ENCODE measurements at regions not wholly inside any gene's neighbourhood (a gene's known extent, or its start where the extent isn't known, plus 50 kb on each side); places are given as distances from the start of the nearest gene placed in this dataset.

DNA sequence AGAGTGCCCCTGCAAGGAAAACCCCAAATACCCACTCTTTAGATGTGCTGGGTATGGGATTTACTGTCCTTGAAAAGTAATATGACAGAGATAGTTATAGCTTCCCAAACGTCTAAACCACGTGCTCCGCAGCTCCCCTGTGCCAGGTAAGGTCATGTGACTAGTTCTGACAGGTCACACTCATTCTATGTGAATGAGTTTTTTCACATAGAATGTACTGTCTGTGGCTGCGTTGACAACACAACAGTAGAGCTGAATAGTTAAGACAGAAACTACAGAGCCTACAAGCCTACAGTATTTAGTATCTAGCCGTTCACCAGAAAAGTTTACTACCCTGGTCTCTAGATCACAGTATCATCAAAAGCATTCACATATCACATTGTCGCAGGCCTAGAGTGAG is 236.2 kb downstream of the ETS1 start:
- no peaks in the 10 kb centered on the region for H3K36me3 Mint-ChIP-seq (ENCODE audit: low read depth)
- H3K27me3 Mint-ChIP-seq (ENCODE audit: low read depth) = no peaks in the 10 kb centered on the region
- no peaks in the 10 kb centered on the region for H3K9me3 Mint-ChIP-seq
- H3K4me1 Mint-ChIP-seq = peaks cover 4% of the 10 kb centered on the region
- TF ChIP-seq, protein P1, sequence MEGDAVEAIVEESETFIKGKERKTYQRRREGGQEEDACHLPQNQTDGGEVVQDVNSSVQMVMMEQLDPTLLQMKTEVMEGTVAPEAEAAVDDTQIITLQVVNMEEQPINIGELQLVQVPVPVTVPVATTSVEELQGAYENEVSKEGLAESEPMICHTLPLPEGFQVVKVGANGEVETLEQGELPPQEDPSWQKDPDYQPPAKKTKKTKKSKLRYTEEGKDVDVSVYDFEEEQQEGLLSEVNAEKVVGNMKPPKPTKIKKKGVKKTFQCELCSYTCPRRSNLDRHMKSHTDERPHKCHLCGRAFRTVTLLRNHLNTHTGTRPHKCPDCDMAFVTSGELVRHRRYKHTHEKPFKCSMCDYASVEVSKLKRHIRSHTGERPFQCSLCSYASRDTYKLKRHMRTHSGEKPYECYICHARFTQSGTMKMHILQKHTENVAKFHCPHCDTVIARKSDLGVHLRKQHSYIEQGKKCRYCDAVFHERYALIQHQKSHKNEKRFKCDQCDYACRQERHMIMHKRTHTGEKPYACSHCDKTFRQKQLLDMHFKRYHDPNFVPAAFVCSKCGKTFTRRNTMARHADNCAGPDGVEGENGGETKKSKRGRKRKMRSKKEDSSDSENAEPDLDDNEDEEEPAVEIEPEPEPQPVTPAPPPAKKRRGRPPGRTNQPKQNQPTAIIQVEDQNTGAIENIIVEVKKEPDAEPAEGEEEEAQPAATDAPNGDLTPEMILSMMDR (conservative IDR thresholded peaks at IDR 0.05) = no peak
- no peak for DNase-seq (ENCODE audit: low read depth, low spot score)
- H3K27ac Mint-ChIP-seq (ENCODE audit: unreplicated experiment) = no peak overlapping the region
- no peak overlapping the region for H3K4me3 Mint-ChIP-seq

DNA sequence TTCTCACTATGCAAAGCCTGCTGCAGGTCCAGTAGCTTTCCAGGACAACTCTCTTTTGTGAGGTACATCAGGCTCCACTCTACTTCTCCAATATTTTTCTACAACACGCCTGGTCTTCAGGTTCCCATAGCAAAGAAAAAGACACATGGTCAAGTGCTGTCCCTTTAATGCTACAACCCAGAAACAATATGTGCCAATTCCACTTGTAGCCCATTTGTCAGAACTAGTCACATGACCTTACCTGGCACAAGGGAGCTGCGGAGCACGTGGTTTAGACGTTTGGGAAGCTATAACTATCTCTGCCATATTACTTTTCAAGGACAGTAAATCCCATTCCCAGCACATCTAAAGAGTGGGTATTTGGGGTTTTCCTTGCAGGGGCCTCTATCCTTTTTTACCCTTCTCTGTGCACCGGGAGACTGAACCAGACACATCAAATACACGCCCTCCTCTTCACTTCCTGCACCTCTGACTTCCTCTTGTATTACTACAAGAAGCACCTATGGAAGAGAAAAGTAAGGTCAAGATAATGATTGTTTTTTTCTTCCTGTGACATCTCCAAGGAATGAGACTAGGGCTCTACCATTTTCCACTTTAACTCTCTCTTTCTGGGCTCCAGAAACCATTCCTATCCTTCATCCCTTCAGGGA is 237.6 kb downstream of the ETS1 start:
- Mint-ChIP-seq H3K4me3 (no peak overlapping the region), H3K27me3 (ENCODE audit: low read depth) (no peaks in the 10 kb centered on the region), H3K9me3 (no peaks in the 10 kb centered on the region), H3K27ac (ENCODE audit: unreplicated experiment) (no peak overlapping the region), H3K36me3 (ENCODE audit: low read depth) (no peaks in the 10 kb centered on the region), H3K4me1 (peaks cover 4% of the 10 kb centered on the region)
- TF ChIP-seq, protein P1 (conservative IDR thresholded peaks at IDR 0.05) = no peak
- no peak for DNase-seq (ENCODE audit: low read depth, low spot score)

DNA sequence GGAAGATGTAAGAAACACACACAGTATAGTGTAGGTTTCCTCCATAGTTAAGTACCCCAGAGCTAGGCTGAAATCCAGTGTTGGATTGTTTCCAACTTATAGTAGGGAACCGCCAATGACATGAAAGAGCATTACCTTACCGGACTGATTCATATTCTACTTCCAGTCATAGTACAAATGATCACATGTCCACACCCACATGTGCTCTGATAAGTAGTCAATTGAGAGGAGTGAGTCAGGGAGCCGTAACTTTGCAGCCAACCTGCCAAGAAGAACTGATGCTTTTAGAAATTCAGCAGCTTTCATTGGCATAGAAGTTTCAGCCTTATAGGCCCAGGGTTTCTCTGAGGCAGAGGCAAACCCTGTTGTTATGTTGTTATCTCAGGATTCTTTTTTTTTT is 240.6 kb downstream of the ETS1 start:
- peaks cover 16% of the 10 kb centered on the region for H3K4me1 Mint-ChIP-seq
- no peaks in the 10 kb centered on the region for H3K36me3 Mint-ChIP-seq (ENCODE audit: low read depth)
- H3K27ac Mint-ChIP-seq (ENCODE audit: unreplicated experiment) = no peak overlapping the region
- no peak for DNase-seq (ENCODE audit: low read depth, low spot score)
- H3K27me3 Mint-ChIP-seq (ENCODE audit: low read depth) = no peaks in the 10 kb centered on the region
- no peak overlapping the region for H3K4me3 Mint-ChIP-seq
- TF ChIP-seq, protein P1 (conservative IDR thresholded peaks at IDR 0.05) = no peak
- H3K9me3 Mint-ChIP-seq = no peaks in the 10 kb centered on the region

DNA sequence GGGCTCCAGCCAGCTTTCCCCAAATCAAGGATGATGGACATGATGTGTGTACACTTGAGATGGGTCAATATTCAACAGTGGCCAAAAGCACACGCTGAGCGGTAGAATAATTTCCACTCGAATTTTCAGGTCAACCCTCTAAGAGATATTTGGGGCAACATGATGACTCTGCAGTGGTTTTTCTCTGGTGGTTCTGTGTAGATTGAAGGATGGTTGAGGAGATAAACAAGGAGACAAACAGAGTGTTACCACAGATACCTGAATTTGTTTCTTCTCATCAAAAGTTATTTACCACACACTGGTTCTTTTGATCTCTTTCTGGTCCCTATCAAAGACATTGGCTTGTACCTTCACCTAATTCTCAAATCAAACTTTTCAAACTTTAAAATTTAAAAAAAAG is 242.0 kb downstream of the ETS1 start:
- H3K4me3 Mint-ChIP-seq = no peak overlapping the region
- H3K4me1 Mint-ChIP-seq = peaks cover 22% of the 10 kb centered on the region
- TF ChIP-seq, protein P1 (conservative IDR thresholded peaks at IDR 0.05) = no peak
- H3K36me3 Mint-ChIP-seq (ENCODE audit: low read depth) = no peaks in the 10 kb centered on the region
- H3K27me3 Mint-ChIP-seq (ENCODE audit: low read depth) = no peaks in the 10 kb centered on the region
- peaks cover under 1% of the 10 kb centered on the region for H3K9me3 Mint-ChIP-seq
- H3K27ac Mint-ChIP-seq (ENCODE audit: unreplicated experiment) = no peak overlapping the region
- DNase-seq (ENCODE audit: low read depth, low spot score) = no peak

DNA sequence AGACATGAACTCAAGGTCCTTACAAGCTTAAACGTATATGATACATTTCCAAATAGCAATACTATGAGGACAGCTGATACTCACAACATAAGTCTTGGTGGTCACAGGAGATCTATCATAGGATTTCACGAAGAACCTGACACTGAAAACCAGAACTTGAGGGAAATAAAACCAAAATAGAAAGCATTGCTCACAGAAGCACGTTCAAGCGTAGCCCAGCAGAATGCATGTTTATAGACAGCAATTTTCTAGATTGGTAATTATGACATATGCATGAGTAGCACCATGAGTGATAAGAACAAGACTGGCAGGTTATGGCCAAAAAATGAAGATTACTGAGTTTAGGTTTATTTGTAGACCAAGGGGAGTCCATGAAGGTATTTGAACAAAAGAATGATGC is 243.5 kb downstream of the ETS1 start:
- TF ChIP-seq, protein P1 (conservative IDR thresholded peaks at IDR 0.05) = no peak
- Mint-ChIP-seq H3K27ac (ENCODE audit: unreplicated experiment) (no peak overlapping the region), H3K36me3 (ENCODE audit: low read depth) (no peaks in the 10 kb centered on the region), H3K4me1 (peaks cover 22% of the 10 kb centered on the region), H3K4me3 (no peak overlapping the region), H3K9me3 (peaks cover 2% of the 10 kb centered on the region), H3K27me3 (ENCODE audit: low read depth) (no peaks in the 10 kb centered on the region)
- no peak for DNase-seq (ENCODE audit: low read depth, low spot score)

All from neural crest cell (in vitro differentiated cells).